Epithelial cell of proximal tubule (primary cell): ENCODE measurements at regions not wholly inside any gene's neighbourhood (a gene's known extent, or its start where the extent isn't known, plus 50 kb on each side); places are given as distances from the start of the nearest gene placed in this dataset.

ENCODE experiments used
- DNase-seq: peaks from one replicate; pipeline ENCODE4 v3.0.0-alpha.2; 2011; ENCODE audit warnings: low read depth
- H3K4me3 ChIP-seq: 2 replicates; pipeline ENCODE4 v1.5.1; 2011; ENCODE audit warnings: low read depth, mild to moderate bottlenecking, low read length
- CTCF ChIP-seq: conservative IDR thresholded peaks from 2 replicates; pipeline ENCODE4 v1.5.1; 2012; ENCODE audit warnings: low read depth, mild to moderate bottlenecking, low read length

DNA sequence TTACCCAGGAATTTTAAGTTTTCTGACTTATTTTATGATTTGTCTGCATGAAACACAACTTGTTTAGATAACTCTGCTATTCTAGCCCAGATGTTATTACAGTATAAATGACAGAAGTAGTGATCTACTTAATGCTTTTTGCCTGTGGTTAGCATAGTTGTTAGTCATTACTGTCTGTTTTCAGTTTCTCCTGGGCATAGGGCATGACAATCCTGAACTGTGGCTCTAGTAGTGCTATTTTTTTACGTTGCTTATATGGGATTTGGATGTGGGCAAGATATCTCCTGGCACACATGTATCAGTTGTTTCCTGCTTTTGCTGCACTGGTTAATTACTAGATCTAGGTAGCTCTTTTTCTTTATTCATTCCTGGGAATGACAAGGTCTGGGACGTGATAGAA lies 1005.8 kb downstream of the PCDH18 start:
- H3K4me3 ChIP-seq, result no peak overlapping the region
- no peak for TF ChIP-seq CTCF
- DNase-seq, result peak; percentile 23

GRCh38 chr4:136524039-136524438 lies 1008.3 kb downstream of the PCDH18 start:
- TF ChIP-seq CTCF, result no peak
- no peak for DNase-seq
- no peak overlapping the region for H3K4me3 ChIP-seq

DNA sequence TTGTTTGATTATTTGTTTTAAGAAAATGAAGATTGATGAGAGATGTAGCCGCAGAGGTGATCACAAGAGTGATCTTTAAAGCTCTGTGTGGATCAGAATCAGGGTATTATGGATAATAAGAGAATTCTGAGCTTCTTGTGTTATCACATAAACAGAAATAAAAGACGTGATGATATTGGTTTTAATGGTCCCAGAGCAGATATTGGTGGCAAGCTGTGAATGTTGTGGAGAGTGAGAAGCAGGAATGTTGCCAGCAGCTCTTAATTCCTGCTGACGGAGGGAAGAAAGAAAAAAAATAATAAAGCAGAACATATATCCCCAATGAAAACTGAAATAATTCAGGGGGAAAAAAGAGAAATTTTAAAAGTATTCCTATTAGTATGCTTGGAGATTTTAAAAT lies 1015.9 kb downstream of the PCDH18 start:
- TF ChIP-seq CTCF, result no peak
- H3K4me3 ChIP-seq, result no peak overlapping the region

DNA sequence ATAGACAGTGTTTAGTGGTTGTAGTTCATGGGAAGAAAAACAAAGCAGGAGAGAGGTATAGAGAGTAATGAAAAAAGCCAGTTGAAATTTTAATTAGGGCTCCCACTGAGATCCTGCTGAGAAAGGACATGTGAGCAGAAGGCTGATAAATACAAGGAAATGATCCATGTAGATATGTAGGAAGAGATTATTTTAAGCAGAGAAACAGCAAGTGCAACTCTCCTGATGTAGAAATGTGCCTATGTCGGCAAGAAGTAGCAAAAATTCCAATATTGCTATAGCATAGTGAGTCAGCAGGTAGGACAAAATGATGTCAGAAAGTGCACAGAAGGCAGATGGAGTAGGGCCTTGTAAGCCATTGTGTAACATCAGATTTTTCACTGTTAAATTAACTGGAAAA lies 1027.3 kb downstream of the PCDH18 start:
- DNase-seq, result peak; percentile 23
- no peak for TF ChIP-seq CTCF
- H3K4me3 ChIP-seq, result no peak overlapping the region

More for the DNA sequence above, 1015.9 kb downstream of the PCDH18 start:
- no peak for DNase-seq

DNA sequence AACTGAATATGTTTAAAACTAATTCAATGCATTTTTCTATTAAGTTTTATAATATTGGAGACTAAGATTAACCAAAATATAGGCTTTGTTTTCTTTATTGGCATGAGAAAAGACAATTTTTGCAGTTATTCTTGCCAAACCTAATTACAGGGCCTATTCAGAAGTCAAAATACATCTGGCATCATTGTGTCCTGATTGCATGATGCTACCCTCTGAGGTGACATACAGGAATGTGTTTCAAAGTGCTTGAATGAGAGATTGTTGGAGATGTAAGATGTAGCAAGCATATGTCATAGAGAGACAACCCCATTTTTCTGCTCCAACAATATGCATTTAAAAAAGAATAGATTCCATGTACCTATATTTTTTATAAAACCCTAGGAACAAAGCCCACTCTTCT lies 1036.4 kb downstream of the PCDH18 start:
- H3K4me3 ChIP-seq, result no peak overlapping the region
- no peak for DNase-seq
- TF ChIP-seq CTCF, result no peak

GRCh38 chr4:136495076-136495475 lies 1037.2 kb downstream of the PCDH18 start:
- TF ChIP-seq CTCF, result no peak
- no peak for DNase-seq
- no peak overlapping the region for H3K4me3 ChIP-seq

- TF ChIP-seq CTCF, result no peak
- no peak for DNase-seq
- no peak overlapping the region for H3K4me3 ChIP-seq
Measured at GRCh38 chr4:136489101-136489500, 1043.2 kb downstream of the PCDH18 start.
